Right ventricle myocardium inferior (tissue), 1 donor: ENCODE measurements at regions not wholly inside any gene's neighbourhood (a gene's known extent, or its start where the extent isn't known, plus 50 kb on each side); places are given as distances from the start of the nearest gene placed in this dataset.

Experiments
- ATAC-seq: fragments of 200-7000 bp; cut with Tn5 transposase; one replicate; pipeline ENCODE4 v1.9.1; 2020; ENCODE audit warnings: mild to moderate bottlenecking, moderate library complexity
- DNase-seq: peaks from one replicate; pipeline ENCODE4 v3.0.0; 2021; ENCODE audit errors: missing footprints
- intact Hi-C: fragments of 100-400 bp; cut with DNase I; formaldehyde crosslinking; loops from one replicate; pipeline ENCODE4 v1.11.0; 2022
- donor health status: DM: no; HTN: yes; CAD: no; lungs with severe emphysema.

DNA sequence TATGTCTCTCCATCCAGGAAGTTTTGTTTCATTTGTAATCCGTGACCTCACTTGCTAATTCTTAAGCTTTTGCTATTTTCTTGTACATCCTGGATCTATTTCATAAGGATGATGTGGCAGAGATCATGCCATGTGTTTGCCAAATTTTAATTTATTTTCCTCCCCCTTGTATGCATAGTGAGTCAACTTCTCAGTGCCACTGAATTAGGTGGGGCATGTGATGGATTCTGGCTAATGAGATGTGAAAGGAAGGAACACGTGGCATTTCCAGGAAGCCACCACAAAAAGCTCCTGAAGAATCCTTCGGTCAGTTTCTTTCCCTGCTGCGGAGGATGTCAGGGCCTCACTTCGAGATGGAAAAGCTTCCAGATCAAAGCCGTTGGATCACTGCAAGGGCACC lies 86.2 kb upstream of the PRL start:
- no peak for ATAC-seq
- intact Hi-C loops = no loop called here
- no peak for DNase-seq

DNA sequence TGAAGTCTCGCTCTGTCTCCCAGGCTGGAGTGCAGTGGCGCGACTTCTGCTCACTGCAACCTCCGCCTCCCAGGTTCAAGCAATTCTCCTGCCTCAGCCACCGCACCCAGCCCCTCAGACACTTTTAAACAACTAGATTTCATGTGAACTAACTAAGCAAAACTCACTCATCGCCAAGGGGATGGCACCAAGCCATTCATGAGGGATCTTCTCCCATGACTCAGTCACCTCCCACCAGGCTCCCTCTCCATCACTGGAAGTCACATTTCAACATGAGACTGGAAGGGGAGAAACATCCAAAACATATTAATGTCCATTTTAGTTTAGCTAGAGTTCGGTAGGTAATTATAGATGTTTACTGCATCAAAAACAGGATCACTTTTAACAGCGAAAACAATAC lies 95.9 kb upstream of the PRL start:
- intact Hi-C loops = no loop called here
- DNase-seq = no peak
- no peak for ATAC-seq

GRCh38 chr6:22394691-22395090 lies 97.9 kb upstream of the PRL start:
- DNase-seq (no peak), ATAC-seq (no peak)
- intact Hi-C loops = no loop called here

- DNase-seq (no peak), ATAC-seq (no peak)
- intact Hi-C loops = no loop called here
Measured at GRCh38 chr6:22399693-22400092, 102.9 kb upstream of the PRL start.

DNA sequence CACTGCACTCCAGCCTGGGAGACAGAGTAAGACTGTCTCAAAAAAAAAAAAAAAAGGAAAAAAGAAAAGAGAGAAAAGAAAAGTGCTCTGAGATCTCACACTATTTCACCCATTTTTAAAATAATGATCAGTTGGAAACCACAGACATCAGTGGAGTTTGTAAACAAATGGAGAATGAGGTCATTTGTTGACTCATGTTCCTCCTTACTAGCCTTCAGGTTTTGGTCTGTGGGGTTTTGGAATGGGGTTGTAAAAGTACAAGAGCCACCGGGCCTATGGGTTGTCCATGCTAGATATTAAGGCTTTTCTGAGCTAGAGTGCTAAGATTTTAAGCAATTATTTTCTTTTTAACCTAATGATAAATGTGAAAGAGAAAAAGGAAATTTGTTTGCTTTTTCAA lies 104.4 kb upstream of the PRL start:
- ATAC-seq (no peak), DNase-seq (no peak)
- intact Hi-C loops = no loop called here

DNA sequence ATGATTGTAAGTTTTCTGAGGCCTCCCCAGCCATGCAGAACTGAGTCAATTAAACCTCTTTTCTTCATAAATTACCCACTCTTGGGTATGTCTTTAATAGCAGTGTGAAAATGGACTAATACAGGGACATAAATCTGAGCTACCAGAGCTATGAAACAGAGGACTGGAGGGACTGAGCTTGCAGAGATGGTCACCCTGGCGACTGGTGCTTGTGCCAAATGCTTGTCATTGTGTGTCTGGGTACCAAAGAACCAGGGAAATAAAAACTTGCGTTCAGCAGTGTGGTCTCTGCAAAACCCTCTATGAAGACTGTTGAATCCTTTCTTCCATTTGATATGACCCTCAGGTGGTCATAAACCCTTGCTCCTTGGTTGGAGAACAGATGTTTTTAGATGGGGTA lies 105.1 kb upstream of the PRL start:
- DNase-seq = no peak
- intact Hi-C loops = no loop called here
- no peak for ATAC-seq

DNA sequence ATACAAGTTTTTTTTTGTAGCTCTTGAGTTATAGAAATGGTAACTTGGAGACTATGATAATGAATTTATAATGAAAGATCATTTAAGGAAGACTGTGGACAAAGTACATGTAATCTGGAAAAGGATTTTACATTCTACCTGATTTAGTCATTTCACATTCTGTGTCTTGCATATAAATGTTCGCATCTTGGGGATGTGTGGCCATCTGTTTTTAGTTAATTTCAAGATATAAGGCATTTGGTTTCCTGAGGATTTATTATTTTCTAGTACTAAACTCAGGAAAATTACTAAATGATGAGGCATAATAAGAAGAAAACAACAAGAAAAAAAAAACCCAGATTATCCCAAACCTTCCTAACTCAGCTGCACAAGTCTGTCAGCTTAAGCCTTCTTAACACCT lies 112.7 kb upstream of the PRL start:
- intact Hi-C loops = no loop called here
- DNase-seq (no peak), ATAC-seq (no peak)

DNA sequence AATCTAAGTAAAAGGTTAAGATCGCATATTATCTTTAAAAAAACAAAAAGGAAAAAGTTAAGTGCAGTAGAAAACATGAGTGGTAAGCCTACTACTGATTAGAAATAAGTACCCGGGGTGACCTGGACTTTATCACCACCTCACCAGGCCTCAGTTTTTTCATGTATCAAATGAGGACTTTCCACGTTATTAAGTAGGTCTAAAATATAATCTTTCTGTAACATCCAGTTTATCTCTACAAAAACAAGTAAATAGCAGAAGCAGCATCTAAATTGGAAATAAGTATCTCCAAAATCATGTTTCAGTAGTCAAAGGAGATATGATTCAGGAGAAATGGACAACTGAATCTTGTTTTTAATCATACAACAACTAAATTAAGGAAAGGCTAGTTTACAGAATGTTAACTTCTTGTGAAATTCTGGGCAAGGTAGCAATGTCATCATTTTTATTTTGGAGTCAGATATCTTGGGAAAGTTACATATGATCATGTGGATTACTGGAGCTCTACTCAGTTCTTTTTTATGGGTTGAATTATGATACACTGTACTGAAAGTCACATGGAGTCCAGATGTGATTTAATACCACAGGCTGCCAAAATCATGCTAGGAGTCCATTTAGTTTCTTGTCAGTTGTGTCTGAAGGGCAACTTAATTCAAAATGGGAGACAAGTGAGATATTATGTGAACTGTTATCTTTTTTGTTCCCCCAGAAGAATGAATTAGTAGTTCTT lies 114.7 kb upstream of the PRL start:
- no peak for DNase-seq
- peak; percentile 39 for ATAC-seq
- intact Hi-C loops = no loop called here

GRCh38 chr6:22412994-22413393 lies 116.2 kb upstream of the PRL start:
- intact Hi-C loops = no loop called here
- DNase-seq = no peak
- no peak for ATAC-seq

- ATAC-seq (no peak), DNase-seq (no peak)
- intact Hi-C loops = no loop called here
Measured at GRCh38 chr6:22413681-22414311, 117.0 kb upstream of the PRL start.

- DNase-seq = no peak
- intact Hi-C loops = no loop called here
- ATAC-seq = no peak
Measured at GRCh38 chr6:22418714-22419113, 121.9 kb upstream of the PRL start.

GRCh38 chr6:22421198-22421597 lies 124.4 kb upstream of the PRL start:
- ATAC-seq (no peak), DNase-seq (no peak)
- intact Hi-C loops = no loop called here

GRCh38 chr6:22424196-22424595 lies 127.4 kb upstream of the PRL start:
- DNase-seq (no peak), ATAC-seq (no peak)
- intact Hi-C loops = no loop called here

- ATAC-seq = no peak
- no peak for DNase-seq
Measured at GRCh38 chr6:22432060-22432459, 135.2 kb upstream of the PRL start.

GRCh38 chr6:22433745-22434144 lies 135.6 kb upstream of the HDGFL1 start:
- intact Hi-C loops = no loop called here
- DNase-seq = no peak
- ATAC-seq = no peak

More at GRCh38 chr6:22432060-22432459, 135.2 kb upstream of the PRL start:
- intact Hi-C loops = no loop called here

GRCh38 chr6:22435151-22435550 lies 134.2 kb upstream of the HDGFL1 start:
- intact Hi-C loops = no loop called here
- ATAC-seq (no peak), DNase-seq (no peak)

DNA sequence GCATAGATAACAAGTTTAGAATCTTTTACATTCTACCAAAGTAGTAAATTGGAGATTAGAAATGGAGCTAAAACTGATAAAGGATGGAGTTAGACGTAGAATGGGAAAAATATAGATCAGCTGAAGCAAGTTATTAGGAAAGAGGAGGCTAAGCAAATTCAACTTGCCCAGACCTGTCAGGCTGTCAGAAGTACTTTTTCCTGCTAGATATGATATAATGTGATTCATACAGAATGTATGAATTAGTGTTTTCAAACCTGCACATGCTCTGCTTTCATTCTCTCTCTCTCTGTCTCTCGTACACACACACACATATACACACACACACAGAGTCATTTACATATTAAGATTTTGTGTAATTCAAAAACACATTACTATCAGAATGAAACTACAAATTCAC lies 133.2 kb upstream of the HDGFL1 start:
- DNase-seq (no peak), ATAC-seq (no peak)
- intact Hi-C loops = no loop called here

DNA sequence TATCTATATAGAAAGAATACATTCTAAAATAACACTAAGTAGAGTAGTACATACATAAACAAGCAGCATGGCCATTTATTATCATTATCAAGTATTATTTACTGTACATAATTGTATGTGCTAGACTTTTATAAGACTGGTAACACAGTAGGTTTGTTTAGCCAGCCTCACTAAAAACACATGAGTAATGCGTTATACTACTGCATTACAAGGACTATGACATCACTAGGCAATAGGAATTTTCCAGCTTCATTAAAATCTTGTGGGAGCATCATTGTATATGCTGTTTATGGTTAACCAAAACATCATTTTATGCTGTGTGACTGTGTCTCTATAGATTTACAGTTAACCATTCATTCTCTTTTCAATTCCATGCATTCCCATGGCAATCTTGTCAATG lies 131.7 kb upstream of the HDGFL1 start:
- ATAC-seq = no peak

GRCh38 chr6:22442826-22443225 lies 126.5 kb upstream of the HDGFL1 start:
- ATAC-seq (peak; percentile 28), DNase-seq (no peak)
- intact Hi-C loops = no loop called here

More for the DNA sequence above, 131.7 kb upstream of the HDGFL1 start:
- no peak for DNase-seq
- intact Hi-C loops = no loop called here

- intact Hi-C loops = no loop called here
- ATAC-seq = no peak
- no peak for DNase-seq
Measured at GRCh38 chr6:22444330-22444729, 125.0 kb upstream of the HDGFL1 start.

DNA sequence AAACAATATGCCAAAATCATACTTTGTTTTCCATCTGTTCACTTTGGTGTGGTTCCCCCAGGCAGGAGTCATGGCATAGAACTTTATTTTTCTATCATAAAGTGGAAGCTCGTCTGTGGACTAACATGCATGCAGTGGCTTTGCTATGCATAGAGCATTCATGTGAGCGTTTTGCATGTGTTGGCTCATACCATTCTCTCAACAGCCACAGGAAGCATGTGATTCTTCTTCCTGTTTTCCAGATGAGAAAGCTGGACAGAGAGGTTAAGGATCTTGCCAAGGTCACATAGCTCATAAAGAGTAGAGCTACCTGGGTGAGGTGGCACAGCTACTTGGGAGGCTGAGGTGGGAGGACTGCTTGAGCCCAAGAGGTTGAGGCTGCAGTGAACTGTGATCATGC lies 123.4 kb upstream of the HDGFL1 start:
- no peak for ATAC-seq
- no peak for DNase-seq
- intact Hi-C loops = no loop called here
